ENCODE measurements at regions not wholly inside any gene's neighbourhood (a gene's known extent, or its start where the extent isn't known, plus 50 kb on each side); places are given as distances from the start of the nearest gene placed in this dataset.
A peak's percentile ranks its signal among the peaks of the same experiment; 100 is the strongest.
"Not testable (repeated sequence)": the region's sequence is repeated elsewhere in the genome, so short reads cannot be mapped to it uniquely, and the experiment has no call there.

GRCh38 chr4:101670370-101670769 is 120.2 kb upstream of the BANK1 start:
- no peak for DNase-seq (ENCODE audit: low spot score)

DNA sequence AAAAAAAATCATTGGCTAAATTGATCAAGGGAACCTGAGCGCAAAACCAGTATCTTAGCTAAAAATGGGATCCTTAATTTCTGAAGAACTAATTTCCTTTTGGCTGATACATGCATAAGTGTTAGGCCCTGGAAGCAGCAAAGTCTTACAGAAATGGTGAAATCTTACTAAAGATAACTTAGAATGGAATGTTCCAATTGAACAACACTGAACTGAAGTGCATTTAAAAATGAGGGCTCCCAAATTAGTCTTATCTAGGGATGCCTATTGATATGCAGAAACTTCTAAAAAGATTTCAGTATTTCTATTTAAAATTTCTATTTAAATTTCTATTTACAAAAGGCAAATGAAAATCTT is 120.7 kb upstream of the BANK1 start:
- DNase-seq (ENCODE audit: low spot score) = no peak

GRCh38 chr4:101669138-101669831 is 121.2 kb upstream of the BANK1 start:
- DNase-seq (ENCODE audit: low spot score) = no peak

- DNase-seq (ENCODE audit: low spot score) = no peak
These were observed 123.2 kb upstream of the BANK1 start for GRCh38 chr4:101667348-101667747.

DNA sequence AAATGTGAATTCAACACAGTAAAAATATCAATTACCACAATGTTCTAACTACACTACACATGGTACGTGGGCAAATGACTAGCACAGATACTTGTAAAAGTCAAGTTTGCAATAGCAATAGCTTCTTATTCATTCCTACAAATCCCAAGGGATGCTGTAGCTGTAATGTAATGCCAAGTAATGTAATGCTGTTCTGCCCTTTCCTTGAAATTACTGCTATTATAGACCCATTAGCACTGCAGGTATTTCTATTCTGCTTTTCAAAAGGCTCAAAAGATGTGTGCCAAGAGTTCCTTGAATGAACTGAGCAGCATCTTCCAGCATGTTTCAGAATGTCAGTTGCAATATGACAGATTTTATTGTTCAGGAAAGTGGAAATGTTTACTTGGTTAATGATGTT is 129.9 kb upstream of the BANK1 start:
- no peak for DNase-seq (ENCODE audit: low spot score)

DNA sequence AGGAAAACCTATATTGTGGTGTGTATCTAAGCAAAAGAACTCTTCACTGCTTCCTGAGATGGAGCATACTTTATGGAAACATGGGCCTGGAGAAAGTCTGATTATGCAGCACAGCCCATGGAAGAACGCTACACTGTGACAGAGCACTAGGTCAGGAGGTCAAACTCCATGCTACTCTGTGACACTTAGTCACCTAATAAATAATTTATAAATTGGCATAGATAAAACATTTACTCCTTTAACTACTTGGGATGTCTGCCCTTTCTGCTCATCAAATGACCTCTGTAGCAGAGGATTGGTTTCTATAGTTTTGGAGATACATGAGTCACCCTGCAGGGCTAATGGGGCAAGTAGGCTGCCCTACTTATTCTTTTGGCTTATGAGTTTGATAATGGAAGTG is 134.7 kb upstream of the BANK1 start:
- no peak for DNase-seq (ENCODE audit: low spot score)

DNA sequence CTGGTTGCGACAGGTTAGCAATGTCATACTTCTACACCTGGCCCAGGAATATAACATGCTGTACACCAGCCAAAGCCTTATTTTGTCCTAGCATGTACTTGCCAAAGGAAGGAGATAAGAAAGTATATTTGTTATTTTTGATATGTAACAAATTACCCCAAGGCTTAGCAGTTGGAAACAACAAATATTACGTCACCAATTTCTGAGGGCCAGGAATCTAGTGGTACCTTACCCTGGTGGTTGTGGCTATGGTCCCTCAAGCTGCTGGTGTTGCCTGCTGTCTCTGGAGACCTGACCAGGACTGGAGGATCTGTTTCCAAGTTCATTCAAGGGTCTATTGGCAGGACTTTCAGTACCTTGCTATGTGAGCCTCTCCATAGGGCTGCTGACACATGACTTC is 135.5 kb upstream of the BANK1 start:
- no peak for DNase-seq (ENCODE audit: low spot score)

GRCh38 chr4:101651778-101652177 is 138.8 kb upstream of the BANK1 start:
- no peak for DNase-seq (ENCODE audit: low spot score)

- no peak for DNase-seq (ENCODE audit: low spot score)
These were observed 140.6 kb upstream of the BANK1 start for GRCh38 chr4:101649790-101650515.

GRCh38 chr4:101647710-101648034 is 142.9 kb upstream of the BANK1 start:
- DNase-seq (ENCODE audit: low spot score) = no peak

GRCh38 chr4:101644516-101644915 is 146.0 kb upstream of the BANK1 start:
- DNase-seq (ENCODE audit: low spot score) = no peak

DNA sequence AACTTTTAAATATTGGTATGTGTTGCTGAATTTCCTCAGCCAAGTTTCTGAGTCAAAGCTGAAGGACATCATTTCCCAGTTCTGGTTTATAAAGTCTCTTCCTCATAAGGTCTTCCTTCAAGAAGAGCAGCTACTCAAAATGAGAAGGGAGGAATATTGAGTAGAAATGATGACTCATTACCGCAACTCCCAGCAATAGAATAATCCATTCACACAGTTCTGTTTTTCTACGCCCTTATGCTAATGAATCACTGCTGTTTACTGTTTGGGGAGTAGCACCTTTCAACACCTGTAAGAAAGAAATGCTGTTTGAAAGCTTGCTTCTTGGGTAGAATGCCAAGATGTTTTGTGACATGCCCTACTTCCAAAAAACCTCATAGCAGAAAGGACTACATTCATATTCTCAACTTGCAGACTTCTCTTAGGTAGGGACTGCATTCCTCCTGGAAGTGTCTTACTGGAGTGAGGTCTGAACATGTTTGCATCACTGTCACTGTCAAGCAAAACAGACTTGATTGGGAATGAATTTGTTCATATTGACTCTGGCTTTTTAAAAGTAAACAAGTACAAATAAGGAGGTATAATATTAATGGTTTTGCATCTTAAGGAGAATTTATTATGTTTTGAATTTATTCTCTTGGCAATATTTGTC is 147.2 kb upstream of the BANK1 start:
- DNase-seq (ENCODE audit: low spot score) = peak; percentile 67

GRCh38 chr4:101632766-101633165 is 157.8 kb upstream of the BANK1 start:
- DNase-seq (ENCODE audit: low spot score) = not testable (repeated sequence)

- no peak for DNase-seq (ENCODE audit: low spot score)
These were observed 160.1 kb upstream of the BANK1 start for GRCh38 chr4:101630319-101630986.

DNA sequence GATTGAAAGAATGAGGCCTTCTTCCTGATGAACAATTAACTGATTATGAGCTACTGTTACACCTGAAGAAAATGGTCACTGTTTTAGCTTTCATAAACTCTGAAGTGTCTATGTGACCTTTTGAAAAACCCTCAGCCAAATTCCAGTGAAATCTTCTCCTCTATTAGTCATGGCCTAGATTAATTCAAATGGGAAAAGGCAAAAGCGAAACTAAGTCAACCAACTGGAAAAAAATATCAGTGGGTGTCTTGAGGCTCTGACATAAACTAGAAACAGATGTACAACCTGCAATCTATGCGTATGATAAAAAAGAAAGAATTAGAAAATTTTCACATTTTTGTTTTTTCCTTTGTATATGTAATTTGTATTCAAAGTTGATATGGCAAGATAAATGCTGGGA is 169.4 kb upstream of the BANK1 start:
- DNase-seq (ENCODE audit: low spot score) = peak; percentile 7

DNA sequence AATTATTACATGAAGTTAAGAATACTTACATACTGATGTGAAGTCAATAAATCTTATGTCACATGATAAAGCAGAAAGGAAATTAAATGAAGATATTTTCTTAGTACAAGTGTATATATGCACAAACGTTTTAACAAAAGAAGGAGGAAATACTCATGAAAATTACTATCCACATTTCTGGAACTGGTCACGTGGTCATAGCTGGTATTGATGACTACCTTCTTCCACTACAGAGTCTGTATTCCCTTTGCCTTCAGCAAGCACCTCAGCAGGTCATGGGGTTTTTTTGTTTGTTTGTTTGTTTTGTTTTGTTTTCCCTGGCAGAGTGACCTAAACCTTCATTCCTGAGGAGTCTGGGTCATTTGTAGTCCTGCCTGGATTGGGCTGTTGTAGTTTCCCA is 174.9 kb upstream of the BANK1 start:
- no peak for DNase-seq (ENCODE audit: low spot score)

- DNase-seq (ENCODE audit: low spot score) = not testable (repeated sequence)
These were observed 183.5 kb upstream of the BANK1 start for GRCh38 chr4:101606989-101607388.

- no peak for DNase-seq (ENCODE audit: low spot score)
These were observed 185.6 kb upstream of the BANK1 start for GRCh38 chr4:101604976-101605375.

DNA sequence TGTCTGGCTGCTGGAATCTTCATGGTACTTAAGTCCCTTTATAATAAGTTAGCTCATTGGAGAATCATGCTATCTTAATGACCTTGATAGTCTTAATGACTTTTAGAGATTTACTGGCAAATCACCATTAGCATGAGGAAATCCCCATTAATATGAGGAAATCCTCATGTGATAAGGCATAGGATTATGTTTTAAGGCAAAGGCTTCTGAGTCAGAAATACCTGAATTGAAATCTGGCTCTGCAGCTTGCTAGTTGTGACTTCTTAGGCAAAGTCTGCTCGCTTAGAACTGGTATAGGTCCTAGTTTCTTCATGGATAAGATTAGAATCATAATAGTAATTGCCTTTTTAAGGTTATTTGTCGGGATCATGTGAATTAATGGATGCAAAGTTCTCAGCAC is 190.2 kb upstream of the BANK1 start:
- DNase-seq (ENCODE audit: low spot score) = no peak

- no peak for DNase-seq (ENCODE audit: low spot score)
These were observed 190.9 kb upstream of the BANK1 start for GRCh38 chr4:101599620-101600019.

GRCh38 chr4:101596781-101597552 is 193.6 kb upstream of the BANK1 start:
- DNase-seq (ENCODE audit: low spot score) = no peak

DNA sequence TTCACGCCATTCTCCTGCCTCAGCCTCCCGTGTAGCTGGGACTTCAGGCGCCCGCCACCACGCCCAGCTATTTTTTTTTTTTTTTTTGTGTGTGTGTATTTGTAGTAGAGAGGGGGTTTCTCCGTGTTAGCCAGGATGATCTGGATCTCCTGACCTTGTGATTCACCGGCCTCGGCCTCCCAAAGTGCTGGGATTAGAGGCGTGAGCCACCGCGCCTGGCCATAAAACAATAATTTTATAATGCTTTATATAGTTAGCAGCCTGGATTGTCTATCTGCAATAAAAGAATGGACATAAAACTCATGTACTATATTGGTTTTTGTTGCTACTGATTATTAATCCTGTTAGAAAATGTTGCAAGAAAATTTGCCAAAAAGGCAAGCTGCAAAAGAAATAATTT is 195.9 kb upstream of the BANK1 start:
- no peak for DNase-seq (ENCODE audit: low spot score)

Measured in COLO829 (cell line).